ENCODE measurements at regions not wholly inside any gene's neighbourhood (a gene's known extent, or its start where the extent isn't known, plus 50 kb on each side); places are given as distances from the start of the nearest gene placed in this dataset.

DNA sequence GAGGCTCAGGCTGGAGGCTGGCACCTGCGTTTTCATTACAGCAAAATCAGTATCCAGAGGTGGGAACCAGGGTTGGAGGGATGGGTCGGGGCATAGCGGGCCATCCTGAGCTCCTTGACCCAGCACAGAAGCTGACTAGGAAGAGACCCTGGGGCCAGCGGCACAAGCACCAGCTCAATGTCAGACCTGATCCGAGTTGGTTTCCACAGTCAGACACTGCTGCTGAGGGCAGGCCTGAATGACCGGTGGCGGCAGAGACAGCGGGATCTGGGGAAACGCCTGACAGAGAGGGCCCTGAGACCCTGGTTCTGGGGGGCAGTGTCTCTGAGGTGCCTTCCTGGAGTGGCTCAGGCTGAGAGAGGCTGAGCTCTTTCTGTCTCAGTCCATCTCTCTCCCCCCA is 162.0 kb upstream of the C1orf174 start:
- TF ChIP-seq, protein P1, sequence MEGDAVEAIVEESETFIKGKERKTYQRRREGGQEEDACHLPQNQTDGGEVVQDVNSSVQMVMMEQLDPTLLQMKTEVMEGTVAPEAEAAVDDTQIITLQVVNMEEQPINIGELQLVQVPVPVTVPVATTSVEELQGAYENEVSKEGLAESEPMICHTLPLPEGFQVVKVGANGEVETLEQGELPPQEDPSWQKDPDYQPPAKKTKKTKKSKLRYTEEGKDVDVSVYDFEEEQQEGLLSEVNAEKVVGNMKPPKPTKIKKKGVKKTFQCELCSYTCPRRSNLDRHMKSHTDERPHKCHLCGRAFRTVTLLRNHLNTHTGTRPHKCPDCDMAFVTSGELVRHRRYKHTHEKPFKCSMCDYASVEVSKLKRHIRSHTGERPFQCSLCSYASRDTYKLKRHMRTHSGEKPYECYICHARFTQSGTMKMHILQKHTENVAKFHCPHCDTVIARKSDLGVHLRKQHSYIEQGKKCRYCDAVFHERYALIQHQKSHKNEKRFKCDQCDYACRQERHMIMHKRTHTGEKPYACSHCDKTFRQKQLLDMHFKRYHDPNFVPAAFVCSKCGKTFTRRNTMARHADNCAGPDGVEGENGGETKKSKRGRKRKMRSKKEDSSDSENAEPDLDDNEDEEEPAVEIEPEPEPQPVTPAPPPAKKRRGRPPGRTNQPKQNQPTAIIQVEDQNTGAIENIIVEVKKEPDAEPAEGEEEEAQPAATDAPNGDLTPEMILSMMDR (IDR thresholded peaks at IDR 0.05; ENCODE audit: low read depth, low read length): no peak
- no peak for TF ChIP-seq EZH2phosphoT487 (IDR thresholded peaks at IDR 0.05; ENCODE audit: low read depth)
